Keratinocyte (primary cell): ENCODE measurements at regions not wholly inside any gene's neighbourhood (a gene's known extent, or its start where the extent isn't known, plus 50 kb on each side); places are given as distances from the start of the nearest gene placed in this dataset.

Experiments
- CTCF ChIP-seq, 3 experiments: IDR thresholded peaks in 1 of 3; conservative IDR thresholded peaks in 1 of 3; optimal IDR thresholded peaks in 1 of 3; 2 replicates in 2 of 3; 3 replicates in 1 of 3; pipeline versions ENCODE3 to v1.5.1; 2011; ENCODE audit warnings: low read length in 3 of 3, mild to moderate bottlenecking in 3 of 3, moderate library complexity in 2 of 3, control low read depth in 1 of 3, inconsistent platforms in 1 of 3; ENCODE audit not compliant: insufficient read depth in 2 of 3; ENCODE audit errors: extremely low read depth in 1 of 3
- EZH2 ChIP-seq: IDR thresholded peaks from one replicate; pipeline ENCODE4 v1.6.1; 2012; ENCODE audit warnings: inconsistent platforms, mild to moderate bottlenecking, low read length, moderate library complexity

DNA sequence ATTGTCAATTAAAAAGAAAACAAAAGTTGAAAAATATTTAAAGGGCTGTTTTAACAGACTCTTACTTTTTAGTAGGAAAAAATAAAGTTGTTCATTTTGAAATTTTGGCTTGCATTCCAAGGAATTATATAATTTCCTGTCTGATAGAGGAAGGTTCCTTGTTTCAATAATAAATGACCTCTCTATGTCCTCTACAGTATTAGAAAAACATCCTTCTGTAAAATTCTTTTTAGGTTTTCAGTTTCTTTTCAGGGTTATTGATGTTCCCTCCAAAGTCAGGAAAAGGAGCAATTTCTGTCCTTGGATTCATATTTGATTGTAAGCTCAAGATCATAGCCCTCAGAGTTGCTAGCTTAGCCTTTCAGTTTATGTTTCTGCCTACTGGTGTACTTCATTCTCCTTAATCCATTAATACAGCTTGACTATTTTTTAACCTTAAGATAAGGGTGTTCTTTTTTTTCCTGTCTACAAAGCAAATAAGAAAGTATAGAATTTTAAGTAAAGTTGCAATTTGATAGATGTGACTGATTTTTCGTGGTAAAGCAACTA lies 125.2 kb upstream of the COL3A1 start:
- TF ChIP-seq EZH2 (no peak), CTCF (optimal IDR thresholded peaks at IDR 0.05 in 1 of 3, IDR thresholded peaks at IDR 0.05 in 1 of 3, conservative IDR thresholded peaks at IDR 0.05 in 1 of 3; ENCODE audit: extremely low read depth in 1 of 3, insufficient read depth in 2 of 3, low read length in 3 of 3) (no peak)
